Fibroblast of skin of abdomen (primary cell): ENCODE measurements at regions not wholly inside any gene's neighbourhood (a gene's known extent, or its start where the extent isn't known, plus 50 kb on each side); places are given as distances from the start of the nearest gene placed in this dataset.

Experiments
- DNase-seq: peaks from one replicate; pipeline ENCODE4 v3.0.0-alpha.2; 2013

GRCh38 chr6:88311561-88311960 is 145.4 kb upstream of the CNR1 start:
- DNase-seq, result no peak

- no peak for DNase-seq
Measured at GRCh38 chr6:88304520-88304919, 138.4 kb upstream of the CNR1 start.

GRCh38 chr6:88302769-88303225 is 136.7 kb upstream of the CNR1 start:
- DNase-seq, result no peak

- no peak for DNase-seq
Measured at GRCh38 chr6:88301888-88302768, 136.0 kb upstream of the CNR1 start.

- DNase-seq, result no peak
Measured at GRCh38 chr6:88301256-88301655, 135.1 kb upstream of the CNR1 start.

- no peak for DNase-seq
Measured at GRCh38 chr6:88298066-88298845, 132.1 kb upstream of the CNR1 start.

- DNase-seq, result no peak
Measured at GRCh38 chr6:88296694-88297093, 130.5 kb upstream of the CNR1 start.

- DNase-seq, result no peak
Measured at GRCh38 chr6:88295663-88296062, 129.5 kb upstream of the CNR1 start.

GRCh38 chr6:88294702-88295101 is 128.6 kb upstream of the CNR1 start:
- DNase-seq, result no peak

GRCh38 chr6:88290411-88290810 is 124.3 kb upstream of the CNR1 start:
- DNase-seq, result no peak

GRCh38 chr6:88287696-88288095 is 121.5 kb upstream of the CNR1 start:
- no peak for DNase-seq

- no peak for DNase-seq
Measured at GRCh38 chr6:88276331-88276730, 110.2 kb upstream of the CNR1 start.

- no peak for DNase-seq
Measured at GRCh38 chr6:88268508-88268907, 102.4 kb upstream of the CNR1 start.

- no peak for DNase-seq
Measured at GRCh38 chr6:88266126-88266525, 100.0 kb upstream of the CNR1 start.

- no peak for DNase-seq
Measured at GRCh38 chr6:88263591-88263990, 97.4 kb upstream of the CNR1 start.

- no peak for DNase-seq
Measured at GRCh38 chr6:88262332-88262731, 96.2 kb upstream of the CNR1 start.

- no peak for DNase-seq
Measured at GRCh38 chr6:88251301-88251700, 85.2 kb upstream of the CNR1 start.

GRCh38 chr6:88248709-88249321 is 82.7 kb upstream of the CNR1 start:
- no peak for DNase-seq

GRCh38 chr6:88246654-88247053 is 80.5 kb upstream of the CNR1 start:
- no peak for DNase-seq

GRCh38 chr6:88244721-88245120 is 78.6 kb upstream of the CNR1 start:
- no peak for DNase-seq

GRCh38 chr6:88238901-88239300 is 72.8 kb upstream of the CNR1 start:
- DNase-seq, result no peak

GRCh38 chr6:88238065-88238464 is 71.9 kb upstream of the CNR1 start:
- no peak for DNase-seq

GRCh38 chr6:88236612-88237360 is 70.6 kb upstream of the CNR1 start:
- no peak for DNase-seq
